ENCODE measurements at regions not wholly inside any gene's neighbourhood (a gene's known extent, or its start where the extent isn't known, plus 50 kb on each side); places are given as distances from the start of the nearest gene placed in this dataset.

DNA sequence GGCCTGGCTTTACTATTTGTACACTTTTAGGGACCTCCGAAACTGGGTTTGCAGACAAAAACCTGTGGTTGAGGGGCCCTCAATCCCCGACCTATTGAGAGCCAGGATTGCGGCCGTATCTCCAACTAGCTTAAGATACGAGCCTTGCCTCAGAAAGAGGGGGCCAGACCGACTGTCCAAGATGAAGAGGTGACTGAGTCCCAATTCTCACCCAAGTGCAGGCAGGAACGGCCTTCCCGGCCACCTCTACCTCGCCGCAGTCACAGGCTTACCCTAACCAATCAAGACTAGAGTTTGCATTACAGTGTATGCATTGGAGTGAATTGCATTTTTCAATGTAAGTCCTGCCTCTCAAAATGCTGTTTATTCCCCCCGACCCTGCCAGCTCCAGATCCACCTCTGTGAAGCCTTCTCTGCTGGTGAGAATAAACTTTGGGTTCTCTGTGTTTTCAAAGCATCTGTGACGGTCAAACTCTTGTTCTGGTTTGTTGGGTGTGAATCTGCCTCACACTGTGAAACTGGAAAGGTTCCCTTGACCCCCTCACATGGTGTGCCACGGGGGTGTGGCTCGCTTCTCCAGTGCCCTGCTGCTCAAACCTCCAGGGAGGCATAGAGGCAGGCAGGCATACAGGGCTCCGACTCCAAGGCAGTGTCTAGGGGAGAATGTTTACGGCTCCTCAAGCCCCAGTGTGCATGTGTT, 62.2 kb upstream of the WLS start:
- TF ChIP-seq POLR2A (IDR thresholded peaks at IDR 0.05) (no peak), CTCF (IDR thresholded peaks at IDR 0.05) (no peak)

Data from right lobe of liver (tissue), 4 donors.